ENCODE measurements at regions not wholly inside any gene's neighbourhood (a gene's known extent, or its start where the extent isn't known, plus 50 kb on each side); places are given as distances from the start of the nearest gene placed in this dataset.

GRCh38 chr10:56470701-56471100 is 109.6 kb upstream of the ZWINT start:
- TF ChIP-seq CTCF (IDR thresholded peaks at IDR 0.05), result no peak
- TF ChIP-seq ZFX (IDR thresholded peaks at IDR 0.05; ENCODE audit: borderline replicate concordance), result no peak

All from 22Rv1 (cell line).